ENCODE measurements at regions not wholly inside any gene's neighbourhood (a gene's known extent, or its start where the extent isn't known, plus 50 kb on each side); places are given as distances from the start of the nearest gene placed in this dataset.
"Not testable (repeated sequence)": the region's sequence is repeated elsewhere in the genome, so short reads cannot be mapped to it uniquely, and the experiment has no call there.

DNA sequence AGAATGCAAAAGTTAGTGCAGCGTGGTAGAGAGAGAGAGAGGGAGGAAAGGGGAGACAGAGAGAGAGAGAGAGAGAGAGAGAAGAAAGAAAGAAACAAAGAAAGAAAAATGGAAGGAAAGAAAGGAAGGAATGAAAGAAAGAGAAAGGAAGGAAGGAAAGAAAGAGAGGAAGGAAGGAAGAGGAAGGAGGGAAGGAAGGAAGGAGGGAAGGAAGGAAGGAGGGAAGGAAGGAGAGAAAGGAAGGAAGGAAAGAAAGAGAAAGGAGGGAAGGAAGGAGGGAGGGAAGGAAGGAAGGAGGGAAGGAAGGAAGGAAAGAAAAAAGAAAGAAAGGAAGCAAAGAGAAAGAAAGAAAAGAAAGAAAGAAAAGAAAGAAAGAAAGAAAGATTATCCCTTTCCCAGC lies 209.8 kb upstream of the MYO3A start:
- DNase-seq, result no peak

GRCh38 chr10:25725917-25726716 lies 207.9 kb upstream of the MYO3A start:
- peak; percentile 31 for DNase-seq

DNA sequence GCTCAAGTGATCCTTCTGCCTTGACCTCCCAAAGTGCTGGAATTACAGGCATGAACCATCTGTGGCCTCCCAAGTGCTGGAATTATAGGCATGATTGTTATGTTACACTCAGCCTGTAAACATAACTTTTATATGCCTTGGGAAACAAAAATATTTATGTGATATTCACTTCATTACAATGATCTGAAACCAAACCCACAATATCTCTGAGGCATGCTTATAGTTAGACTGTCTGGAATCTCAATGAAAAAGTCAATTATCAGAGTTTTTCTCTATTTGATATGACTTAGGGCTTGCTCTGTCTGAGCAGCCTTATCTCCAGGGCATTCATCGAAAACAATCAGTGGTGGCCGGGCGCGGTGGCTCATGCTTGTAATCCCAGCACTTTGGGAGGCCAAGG lies 195.3 kb upstream of the MYO3A start:
- DNase-seq, result no peak

DNA sequence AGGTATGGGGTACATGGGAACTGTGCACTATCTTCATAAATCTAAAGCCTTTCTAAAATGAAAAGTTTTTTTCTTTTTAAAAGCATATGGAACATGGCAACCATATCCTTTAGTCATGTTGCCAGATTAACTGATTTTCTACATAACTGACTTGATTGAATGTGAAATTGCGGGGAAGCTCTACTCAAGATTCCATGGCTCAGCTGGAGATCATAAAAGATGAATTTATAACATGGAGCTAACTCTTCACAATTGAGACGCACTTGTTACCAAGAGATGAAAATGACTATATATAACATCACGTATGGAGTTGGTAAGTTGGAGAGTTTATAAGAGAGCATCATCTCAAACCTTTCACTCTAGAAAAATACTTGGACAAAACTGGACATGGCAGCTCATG lies 190.2 kb upstream of the MYO3A start:
- no peak for DNase-seq

DNA sequence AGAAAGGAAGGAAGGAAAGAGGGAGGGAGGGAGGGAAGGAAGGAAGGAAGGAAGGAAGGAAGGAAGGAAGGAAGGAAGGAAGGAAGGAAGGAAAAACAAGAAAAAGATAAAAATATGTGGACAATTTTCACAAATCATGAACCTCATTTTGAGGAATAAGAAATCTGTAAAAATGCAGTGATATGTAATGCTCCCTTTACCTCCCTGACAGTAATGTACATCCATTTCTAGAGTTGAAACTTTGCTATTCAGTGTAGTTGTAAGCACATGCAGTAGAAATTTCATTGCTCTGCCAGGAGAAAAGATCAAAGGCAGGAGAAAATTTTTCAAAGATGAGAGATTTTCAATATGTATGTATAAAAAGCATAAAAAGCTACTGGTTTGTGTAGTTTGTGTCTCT lies 189.5 kb upstream of the MYO3A start:
- DNase-seq, result no peak

DNA sequence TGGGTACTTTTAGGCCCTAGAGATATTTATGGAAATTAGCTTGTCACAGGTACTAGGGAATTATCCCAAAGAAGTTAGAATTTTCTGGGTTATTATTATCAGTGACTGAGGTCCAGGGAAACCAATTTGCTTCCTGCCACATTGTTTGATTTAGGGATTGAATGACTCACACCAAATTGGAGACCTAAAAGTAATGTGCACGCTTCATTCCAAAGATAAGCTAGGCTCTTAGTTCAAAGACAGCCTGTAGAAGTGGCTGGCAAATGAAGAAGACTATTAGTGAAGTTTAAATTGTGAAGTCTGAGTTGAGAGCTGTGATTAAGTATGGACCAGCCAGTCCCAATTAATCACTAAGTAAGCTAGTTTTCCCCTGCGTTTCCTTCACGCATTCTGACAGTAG lies 188.1 kb upstream of the MYO3A start:
- DNase-seq, result no peak

DNA sequence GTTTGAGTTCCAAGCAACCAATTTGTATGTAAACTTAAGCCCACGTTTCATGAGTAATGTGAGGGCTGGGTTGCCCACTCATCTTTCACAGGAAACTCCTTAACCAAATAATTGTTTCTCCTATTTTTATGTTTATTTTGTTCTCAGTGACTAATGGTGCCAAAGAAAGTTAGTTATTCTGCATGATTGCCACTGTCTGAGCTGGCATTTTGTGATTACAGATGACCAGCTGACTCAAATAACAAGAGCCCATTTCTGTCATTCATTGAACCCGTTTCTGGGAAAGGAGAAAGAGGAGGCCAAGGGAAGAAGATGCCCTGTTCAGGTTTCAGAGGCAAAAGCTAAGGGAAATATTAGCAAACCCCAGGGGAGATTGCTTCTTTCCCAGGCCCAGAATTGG lies 186.9 kb upstream of the MYO3A start:
- no peak for DNase-seq

DNA sequence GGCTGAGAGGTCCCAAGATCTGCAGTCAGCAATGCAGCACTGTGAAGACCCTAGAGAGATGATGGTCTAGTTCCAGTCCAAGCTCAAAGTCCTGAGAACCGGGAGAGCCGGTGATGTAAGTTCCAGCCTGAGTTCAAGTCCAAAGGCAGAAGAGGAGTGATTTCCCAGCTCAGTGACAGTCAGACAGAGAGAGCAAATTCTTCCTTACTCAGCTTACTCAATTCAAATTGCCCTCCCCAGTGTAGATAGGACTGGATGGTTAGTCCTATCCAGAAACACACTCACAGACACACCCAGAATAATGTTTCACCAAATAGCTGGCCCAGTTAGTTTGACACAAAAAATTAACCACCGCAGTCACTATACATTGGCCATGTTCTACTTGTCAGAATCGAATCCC lies 185.5 kb upstream of the MYO3A start:
- DNase-seq, result no peak

- no peak for DNase-seq
Measured at GRCh38 chr10:25753776-25754175, 180.3 kb upstream of the MYO3A start.

DNA sequence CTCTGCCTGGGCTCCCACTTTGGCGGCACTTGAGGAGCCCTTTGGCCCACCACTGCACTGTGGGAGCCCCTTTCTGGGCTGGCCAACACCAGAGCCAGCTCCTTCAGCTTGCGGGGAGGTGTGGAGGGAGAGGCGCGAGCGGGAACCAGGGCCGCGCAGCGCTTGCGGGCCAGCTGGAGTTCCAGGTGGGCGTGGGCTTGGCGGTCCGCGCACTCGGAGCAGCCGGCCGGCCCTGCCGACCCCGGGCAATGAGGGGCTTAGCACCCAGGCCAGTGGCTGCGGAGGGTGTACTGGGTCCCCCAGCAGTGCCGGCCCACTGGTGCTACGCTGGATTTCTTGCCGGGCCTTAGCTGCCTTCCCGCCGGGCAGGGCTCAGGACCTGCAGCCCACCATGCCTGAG lies 178.2 kb upstream of the MYO3A start:
- not testable (repeated sequence) for DNase-seq

- DNase-seq, result no peak
Measured at GRCh38 chr10:25756784-25757183, 177.2 kb upstream of the MYO3A start.

GRCh38 chr10:25758041-25758457 lies 176.0 kb upstream of the MYO3A start:
- DNase-seq, result peak; percentile 30

GRCh38 chr10:25758511-25758910 lies 175.5 kb upstream of the MYO3A start:
- DNase-seq, result no peak

DNA sequence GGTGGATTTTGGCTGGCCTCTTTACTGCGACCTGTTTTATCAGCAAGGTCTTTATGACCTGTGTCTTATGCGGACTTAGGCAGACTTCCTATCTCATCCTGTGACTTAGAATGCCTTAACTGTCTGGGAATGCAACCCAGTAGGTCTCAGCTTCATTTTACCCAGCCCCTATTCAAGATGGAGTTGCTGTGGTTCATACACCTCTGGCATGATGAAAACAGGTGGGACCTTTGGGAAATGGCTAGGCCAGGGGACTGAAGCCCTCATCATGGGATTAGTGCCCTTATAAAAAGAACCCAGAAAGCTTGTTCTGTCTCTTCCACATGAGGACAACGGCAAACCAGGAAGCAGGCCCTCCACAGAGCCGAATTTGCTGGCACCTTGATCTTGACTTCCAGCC lies 172.1 kb upstream of the MYO3A start:
- no peak for DNase-seq

DNA sequence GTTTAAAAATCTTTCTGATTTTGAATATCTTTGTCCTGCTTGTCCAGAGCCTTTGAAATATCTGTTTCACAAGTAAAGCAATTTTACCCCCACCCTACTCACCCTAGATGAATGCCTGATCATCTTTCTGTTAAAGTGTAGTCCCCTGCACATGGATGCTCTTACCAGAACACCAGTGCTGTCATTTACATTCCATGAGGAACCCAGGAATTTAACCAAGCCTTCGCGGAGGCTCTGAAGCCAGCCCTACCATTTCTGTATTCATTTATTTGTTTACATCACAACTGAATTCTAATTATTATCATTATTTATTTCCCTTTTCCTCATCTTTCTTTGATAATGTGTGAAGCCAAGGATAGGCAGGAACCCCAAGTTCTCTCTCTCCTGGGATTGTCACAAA lies 167.8 kb upstream of the MYO3A start:
- no peak for DNase-seq

- no peak for DNase-seq
Measured at GRCh38 chr10:25766687-25767221, 167.3 kb upstream of the MYO3A start.

DNA sequence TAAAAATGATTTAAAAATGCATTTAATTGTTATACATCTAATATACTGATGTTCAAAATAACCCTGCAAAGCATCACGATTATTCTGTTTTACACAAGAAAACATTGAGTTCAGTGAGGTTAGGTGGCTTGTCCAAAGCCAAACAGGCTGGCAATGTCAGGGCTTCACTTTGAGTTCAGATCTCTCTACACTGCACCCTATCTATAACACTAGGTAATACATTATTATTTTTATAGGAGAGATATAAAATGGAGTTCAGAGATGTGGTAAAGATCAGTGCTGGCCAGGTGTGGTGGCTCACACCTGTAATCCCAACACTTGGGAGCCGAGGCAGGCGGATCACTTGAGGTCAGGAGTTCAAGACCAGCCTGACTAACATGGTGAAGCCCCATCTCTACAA lies 165.9 kb upstream of the MYO3A start:
- DNase-seq, result no peak

DNA sequence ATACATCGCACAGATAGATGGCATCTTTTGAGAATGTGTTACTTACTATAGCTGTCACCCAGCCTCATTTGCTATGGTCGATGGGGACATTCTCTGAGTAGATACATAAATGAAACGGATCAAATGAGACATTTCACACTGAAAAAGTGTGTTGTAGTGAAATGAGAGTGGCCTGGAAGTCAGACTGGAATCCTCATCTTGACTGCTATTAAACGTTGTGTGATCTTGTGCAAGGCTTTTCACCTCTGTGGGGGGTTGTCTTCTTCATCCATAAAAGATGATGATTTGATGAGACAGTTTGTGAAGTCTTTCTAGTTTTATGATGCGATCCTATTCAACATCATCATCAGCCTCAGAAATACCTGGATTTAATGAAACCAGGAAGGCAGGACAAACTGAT lies 155.4 kb upstream of the MYO3A start:
- DNase-seq, result no peak

GRCh38 chr10:25786161-25786560 lies 147.9 kb upstream of the MYO3A start:
- no peak for DNase-seq

- DNase-seq, result no peak
Measured at GRCh38 chr10:25786899-25787298, 147.1 kb upstream of the MYO3A start.

DNA sequence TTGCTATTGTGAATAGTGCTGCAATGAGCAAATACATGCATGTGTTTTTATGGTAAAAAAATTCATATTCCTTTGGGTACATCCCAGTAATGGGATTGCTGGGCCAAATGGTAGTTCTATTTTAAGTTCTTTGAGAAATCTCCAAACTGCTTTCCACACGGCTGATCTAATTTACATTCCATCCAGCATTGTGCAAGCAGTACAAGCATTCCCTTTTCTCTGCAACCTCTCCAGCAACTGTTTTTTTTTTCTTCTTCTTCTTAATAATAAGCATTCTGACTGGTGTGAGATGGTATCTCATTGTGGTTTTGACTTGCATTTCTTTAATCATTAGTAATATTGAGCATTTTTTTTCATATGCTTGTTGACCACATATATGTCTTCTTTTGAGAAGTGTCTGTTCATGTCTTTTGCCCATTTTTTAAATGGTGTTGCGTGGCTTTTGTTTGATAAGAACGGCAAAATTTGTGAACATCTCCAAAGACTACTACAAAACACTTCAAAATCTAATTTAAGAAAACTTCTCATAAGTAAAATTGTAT lies 136.1 kb upstream of the MYO3A start:
- no peak for DNase-seq

GRCh38 chr10:25804505-25804904 lies 129.5 kb upstream of the MYO3A start:
- no peak for DNase-seq

DNA sequence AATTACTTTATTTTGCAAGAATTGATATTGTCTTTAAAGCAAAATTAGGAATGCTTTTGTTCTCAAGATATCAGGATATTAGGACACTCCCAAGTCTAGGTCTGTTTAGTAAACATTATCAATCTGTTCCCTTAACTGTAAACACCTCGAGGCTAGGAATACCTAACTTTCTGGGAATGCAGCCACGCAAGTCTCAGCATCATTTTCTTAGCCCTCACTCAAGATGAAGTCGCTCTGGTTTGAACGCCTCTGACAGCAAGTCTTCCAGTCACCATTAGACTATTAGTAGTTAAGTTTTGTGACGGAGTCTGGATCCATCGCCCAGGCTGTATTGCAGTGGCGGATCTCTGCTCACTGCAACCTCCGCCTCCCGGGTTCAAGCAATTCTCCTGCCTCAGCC lies 128.0 kb upstream of the MYO3A start:
- DNase-seq, result no peak

GRCh38 chr10:25808372-25808771 lies 125.7 kb upstream of the MYO3A start:
- no peak for DNase-seq

Data from hindlimb muscle (tissue), 1 donor.